H1 (cell line): ENCODE measurements at regions not wholly inside any gene's neighbourhood (a gene's known extent, or its start where the extent isn't known, plus 50 kb on each side); places are given as distances from the start of the nearest gene placed in this dataset.

ENCODE experiments used
- CTCF ChIA-PET: fragments of 300-600 bp; sonication (Branson Sonifier 250); formaldehyde crosslinking; loops from one replicate; lab custom pipeline; 2021; ENCODE audit not compliant: partially characterized antibody; lab: Charles Lee
- POLR2A ChIA-PET: fragments of 300-600 bp; sonication (Branson Sonifier 250); formaldehyde crosslinking; loops from one replicate; lab custom pipeline; 2021; ENCODE audit warnings: inconsistent platforms; ENCODE audit not compliant: partially characterized antibody; lab: Charles Lee
- DNase-seq, 2 experiments: peaks; one replicate each; pipeline versions ENCODE4 v3.0.0 to v3.0.0-alpha.2; 2010 to 2022; ENCODE audit warnings: low spot score in 2 of 2, low read depth in 1 of 2, mixed read lengths in 1 of 2
- FAIRE-seq: peaks from 2 replicates; lab custom pipeline; 2011; peaks lifted over from hg19 to GRCh38; lab: Jason Lieb, UNC
- H2AFZ ChIP-seq: 2 replicates; pipeline ENCODE4 v1.8.1; 2012; ENCODE audit warnings: low read length, inconsistent platforms
- H2AK5ac ChIP-seq: 2 replicates; pipeline ENCODE4 v1.6.1; 2013; ENCODE audit warnings: low read depth, low read length
- H2BK120ac ChIP-seq: replicated peaks from 2 replicates; pipeline ENCODE3; 2013; ENCODE audit warnings: low read depth, low read length, inconsistent platforms
- H2BK12ac ChIP-seq: 2 replicates; pipeline ENCODE4 v1.6.1; 2013; ENCODE audit warnings: low read depth, low read length
- H2BK15ac ChIP-seq: 2 replicates; pipeline ENCODE4 v1.6.1; 2013; ENCODE audit warnings: low read length
- H2BK20ac ChIP-seq: 2 replicates; pipeline ENCODE4 v1.6.1; 2013; ENCODE audit warnings: low read length
- H2BK5ac ChIP-seq: 2 replicates; pipeline ENCODE4 v1.6.1; 2013; ENCODE audit warnings: low read depth, low read length
- H3K14ac ChIP-seq: 2 replicates; pipeline ENCODE4 v1.6.1; 2013; ENCODE audit warnings: inconsistent platforms; ENCODE audit not compliant: insufficient read length
- H3K18ac ChIP-seq: 2 replicates; pipeline ENCODE4 v1.6.1; 2013; ENCODE audit warnings: low read length; ENCODE audit errors: extremely low read depth
- H3K23ac ChIP-seq: 2 replicates; pipeline ENCODE4 v1.6.1; 2013; ENCODE audit warnings: inconsistent platforms; ENCODE audit not compliant: insufficient read length
- H3K23me2 ChIP-seq: 2 replicates; pipeline ENCODE4 v1.6.1; 2013; ENCODE audit warnings: low read depth, low read length
- H3K27ac ChIP-seq: 2 replicates; pipeline ENCODE4 v1.6.1; 2011; ENCODE audit warnings: low read depth, low read length, inconsistent platforms
- H3K27me3 ChIP-seq, 4 experiments: replicated peaks in 1 of 4; 1 replicate in 1 of 4; 2 replicates in 3 of 4; pipeline versions ENCODE4 v1.6.1 to v1.8.1; 2011 to 2013; ENCODE audit warnings: low read length in 3 of 4, mild to moderate bottlenecking in 3 of 4, inconsistent platforms in 2 of 4, mixed read lengths in 2 of 4, moderate library complexity in 1 of 4; ENCODE audit not compliant: control insufficient read depth in 3 of 4, insufficient read depth in 3 of 4; ENCODE audit errors: extremely low read depth in 1 of 4
- H3K36me3 ChIP-seq, 4 experiments: 2 replicates each; pipeline versions ENCODE4 v1.6.1 to v1.8.1; 2011 to 2013; ENCODE audit warnings: mild to moderate bottlenecking in 4 of 4, low read length in 3 of 4, moderate library complexity in 2 of 4, control low read depth in 1 of 4, inconsistent platforms in 1 of 4; ENCODE audit not compliant: insufficient read depth in 4 of 4, control insufficient read depth in 2 of 4
- H3K4ac ChIP-seq: replicated peaks from 2 replicates; pipeline ENCODE3; 2013; ENCODE audit warnings: low read length, low read depth, mixed read lengths, inconsistent platforms; ENCODE audit not compliant: insufficient read length
- H3K4me1 ChIP-seq, 4 experiments: replicated peaks in 1 of 4; 1 replicate in 1 of 4; 2 replicates in 3 of 4; pipeline versions ENCODE4 v1.6.1 to v1.8.1; 2011 to 2013; ENCODE audit warnings: low read length in 3 of 4, inconsistent platforms in 2 of 4, mixed read lengths in 1 of 4; ENCODE audit not compliant: insufficient read depth in 4 of 4, control insufficient read depth in 3 of 4
- H3K4me2 ChIP-seq, 2 experiments: 2 replicates each; pipeline versions ENCODE4 v1.6.1 to v1.8.1; 2011 to 2013; ENCODE audit warnings: low read depth in 2 of 2, low read length in 2 of 2, control low read depth in 1 of 2, inconsistent platforms in 1 of 2, mild to moderate bottlenecking in 1 of 2; ENCODE audit not compliant: insufficient read depth in 1 of 2
- H3K4me3 ChIP-seq, 4 experiments: fragments of 200-600, 300-600 bp in 1 of 4; sonication (generic), shearing (Covaris generic), sonication (Bioruptor Twin) in 1 of 4; 2 replicates each; pipeline versions ENCODE4 v1.5.1 to v1.8.1; 2011 to 2016; ENCODE audit warnings: low read length in 4 of 4, low read depth in 3 of 4, control low read depth in 2 of 4, inconsistent platforms in 2 of 4, mild to moderate bottlenecking in 2 of 4, mixed read lengths in 1 of 4, moderate library complexity in 1 of 4; ENCODE audit not compliant: insufficient read depth in 2 of 4; ENCODE audit errors: extremely low read depth in 1 of 4
- H3K56ac ChIP-seq: replicated peaks from 2 replicates; pipeline ENCODE3; 2013; ENCODE audit warnings: low read depth, mild to moderate bottlenecking, mixed read lengths, low read length, inconsistent platforms; ENCODE audit not compliant: insufficient read length
- H3K79me1 ChIP-seq: 2 replicates; pipeline ENCODE4 v1.6.1; 2013; ENCODE audit warnings: low read depth, low read length, control low read depth
- H3K79me2 ChIP-seq, 2 experiments: 2 replicates each; pipeline versions ENCODE4 v1.6.1 to v1.8.1; 2012 to 2013; ENCODE audit warnings: low read length in 2 of 2, mild to moderate bottlenecking in 2 of 2, inconsistent platforms in 1 of 2; ENCODE audit not compliant: insufficient read depth in 2 of 2, control insufficient read depth in 1 of 2
- H3K9ac ChIP-seq, 4 experiments: replicated peaks in 1 of 4; 1 replicate in 1 of 4; 2 replicates in 3 of 4; pipeline versions ENCODE4 v1.6.1 to v1.8.1; 2011 to 2013; ENCODE audit warnings: low read depth in 3 of 4, low read length in 3 of 4, control low read depth in 2 of 4, mild to moderate bottlenecking in 2 of 4, moderate library complexity in 2 of 4, inconsistent platforms in 1 of 4; ENCODE audit errors: extremely low read depth in 1 of 4
- H3K9me3 ChIP-seq, 2 experiments: 2 replicates each; pipeline versions ENCODE4 v1.6.1 to v1.8.1; 2012 to 2013; ENCODE audit warnings: mild to moderate bottlenecking in 2 of 2, moderate library complexity in 2 of 2, control low read depth in 1 of 2, inconsistent platforms in 1 of 2, low read depth in 1 of 2, low read length in 1 of 2, mixed read lengths in 1 of 2; ENCODE audit not compliant: insufficient read depth in 2 of 2
- H4K20me1 ChIP-seq, 2 experiments: replicated peaks in 1 of 2; 2 replicates each; pipeline versions ENCODE3 to v1.8.1; 2011 to 2013; ENCODE audit warnings: inconsistent platforms in 2 of 2, low read length in 2 of 2, mild to moderate bottlenecking in 1 of 2; ENCODE audit not compliant: insufficient read depth in 2 of 2, control insufficient read depth in 1 of 2
- H4K5ac ChIP-seq: 2 replicates; pipeline ENCODE4 v1.6.1; 2013; ENCODE audit warnings: low read length, low read depth, mixed read lengths, inconsistent platforms; ENCODE audit not compliant: insufficient read length
- H4K8ac ChIP-seq: 2 replicates; pipeline ENCODE4 v1.8.0; 2013; ENCODE audit warnings: mild to moderate bottlenecking, moderate library complexity, low read length, inconsistent platforms; ENCODE audit not compliant: insufficient read depth; ENCODE audit errors: extremely low read depth
- H4K91ac ChIP-seq: replicated peaks from 2 replicates; pipeline ENCODE3; 2013; ENCODE audit warnings: low read length, mixed read lengths, inconsistent platforms; ENCODE audit not compliant: insufficient read length
- BACH1 ChIP-seq: IDR thresholded peaks from 2 replicates; pipeline ENCODE4 v1.6.1; 2012; ENCODE audit warnings: low read length, improper control_type of control experiment
- EGR1 ChIP-seq: IDR thresholded peaks from 2 replicates; pipeline ENCODE4 v1.6.1; 2011; ENCODE audit warnings: low read depth, low read length, borderline replicate concordance
- HDAC6 ChIP-seq: IDR thresholded peaks from one replicate; pipeline ENCODE4 v1.7.1; 2012; ENCODE audit warnings: low read depth, mild to moderate bottlenecking, inconsistent platforms, low read length, moderate library complexity
- MAX ChIP-seq: IDR thresholded peaks from 2 replicates; pipeline ENCODE4 v1.6.1; 2012; ENCODE audit warnings: inconsistent platforms
- RFX5 ChIP-seq: IDR thresholded peaks from 2 replicates; pipeline ENCODE4 v1.6.1; 2011; ENCODE audit warnings: low read depth, low read length, improper control_type of control experiment, borderline replicate concordance
- YY1 ChIP-seq: IDR thresholded peaks from 2 replicates; pipeline ENCODE4 v1.6.1; 2011; ENCODE audit warnings: low read depth, mild to moderate bottlenecking, low read length
- WGBS, 2 experiments: shearing (Covaris generic) in 1 of 2; methylation state at CpG; one replicate each; pipeline versions ENCODE4 v1.1.6 to v1.1.7; 2013 to 2015; ENCODE audit warnings: low lambda C conversion rate in 2 of 2, mixed read lengths in 2 of 2, inconsistent platforms in 1 of 2, low coverage in 1 of 2, missing lambda C conversion rate in 1 of 2; ENCODE audit not compliant: insufficient replicate concordance in 2 of 2, insufficient coverage in 1 of 2, insufficient read length in 1 of 2; ENCODE audit errors: extremely low coverage in 1 of 2, missing lambda C conversion rate in 1 of 2; 5-methylcytosine and 5-hydroxymethylcytosine counted together

- Histone ChIP-seq H4K8ac (no peak overlapping the region), H2BK12ac (no peak overlapping the region), H3K23me2 (no peaks in the 10 kb centered on the region; the same call in 1 of the 2 replicates), H3K9ac (no peak overlapping the region), H4K91ac (no peak overlapping the region), H3K4me1 (no peaks in the 10 kb centered on the region), H3K4ac (no peak overlapping the region), H3K27ac (no peak overlapping the region), H4K5ac (no peak overlapping the region), H2BK20ac (no peak overlapping the region), H2BK15ac (no peak overlapping the region), H3K79me1 (no peaks in the 10 kb centered on the region), H3K23ac (no peak overlapping the region), H3K79me2 (no peaks in the 10 kb centered on the region), H3K9me3 (no peaks in the 10 kb centered on the region), H2AK5ac (no peak overlapping the region), H3K18ac (no peak overlapping the region), H4K20me1 (no peaks in the 10 kb centered on the region), H2BK120ac (no peak overlapping the region), H3K27me3 (no peaks in the 10 kb centered on the region), H3K4me2 (no peak overlapping the region), H3K14ac (no peak overlapping the region), H3K36me3 (no peaks in the 10 kb centered on the region), H2AFZ (no peak overlapping the region), H2BK5ac (no peak overlapping the region), H3K4me3 (no peak overlapping the region), H3K56ac (no peak overlapping the region)
- DNase-seq (no peak), FAIRE-seq (no peak)
- WGBS, 2 experiments = 75% methylated on average over 1 of the region's 1 CpG; no CpG with 5 or more reads in 1 of the 2 experiments
- ChIA-PET CTCF (interaction anchor here (0.7 to 1.2 kb wide), 4 partner anchors 10 to 247 kb away, joined by 3 to 4 read pairs (median 4); no protein-coding TSS in a partner anchor), POLR2A (no interaction called here)
- no peak for TF ChIP-seq EGR1
- no peak for TF ChIP-seq RFX5
- no peak for TF ChIP-seq MAX
- TF ChIP-seq YY1 = no peak
- no peak for TF ChIP-seq BACH1
- TF ChIP-seq HDAC6 = no peak
These were observed 236.2 kb upstream of the KIRREL3 start for GRCh38 chr11:127236776-127237175.
